CD14-positive monocyte (primary cell): ENCODE measurements at regions not wholly inside any gene's neighbourhood (a gene's known extent, or its start where the extent isn't known, plus 50 kb on each side); places are given as distances from the start of the nearest gene placed in this dataset.

Source experiments
- DNase-seq, 3 donors: peaks; one replicate each; pipeline ENCODE4 v3.0.0-alpha.2; 2011 to 2022
- H2AFZ ChIP-seq: 2 replicates; pipeline ENCODE4 v1.6.0; 2012; ENCODE audit warnings: mild to moderate bottlenecking, low read depth, low read length, inconsistent platforms; ENCODE audit not compliant: insufficient read depth, poor library complexity, severe bottlenecking
- H3K27ac ChIP-seq, 2 donors: 1 replicate in 1 of 2; 2 replicates in 1 of 2; pipeline ENCODE4 v1.5.1; 2012 to 2013; ENCODE audit warnings: low read length in 2 of 2, control low read depth in 1 of 2, inconsistent platforms in 1 of 2, low read depth in 1 of 2, mild to moderate bottlenecking in 1 of 2
- H3K27me3 ChIP-seq, 2 donors: one replicate each; pipeline versions ENCODE4 v1.6.0 to v1.6.1; 2011 to 2013; ENCODE audit warnings: low read length in 2 of 2; ENCODE audit not compliant: control insufficient read depth in 2 of 2, insufficient read depth in 2 of 2
- H3K36me3 ChIP-seq, 2 donors: replicated peaks in 1 of 2; 1 replicate in 1 of 2; 2 replicates in 1 of 2; pipeline versions ENCODE4 v1.5.1 to v1.6.1; 2012 to 2013; ENCODE audit warnings: low read length in 2 of 2, control low read depth in 1 of 2, inconsistent platforms in 1 of 2, mild to moderate bottlenecking in 1 of 2; ENCODE audit not compliant: insufficient read depth in 2 of 2, control insufficient read depth in 1 of 2
- H3K4me1 ChIP-seq, 2 donors: 1 replicate in 1 of 2; 2 replicates in 1 of 2; pipeline versions ENCODE4 v1.5.1 to v1.6.1; 2012 to 2013; ENCODE audit warnings: low read length in 2 of 2, control low read depth in 1 of 2, inconsistent platforms in 1 of 2, mild to moderate bottlenecking in 1 of 2, moderate library complexity in 1 of 2; ENCODE audit not compliant: insufficient read depth in 2 of 2, control insufficient read depth in 1 of 2
- H3K4me2 ChIP-seq: replicated peaks from 2 replicates; pipeline ENCODE3; 2012; ENCODE audit warnings: low read length, moderate library complexity, mild to moderate bottlenecking; ENCODE audit not compliant: poor library complexity, severe bottlenecking; ENCODE audit errors: extremely low read depth
- H3K4me3 ChIP-seq, 3 experiments: fragments of 200-600 bp in 1 of 3; sonication (generic) in 1 of 3; replicated peaks in 1 of 3; 1 replicate in 2 of 3; 2 replicates in 1 of 3; pipeline ENCODE4 v1.5.1; 2011 to 2013; ENCODE audit warnings: low read length in 3 of 3, mild to moderate bottlenecking in 3 of 3, control low read depth in 2 of 3, low read depth in 2 of 3, inconsistent platforms in 1 of 3, moderate library complexity in 1 of 3
- H3K79me2 ChIP-seq: 2 replicates; pipeline ENCODE4 v1.6.0; 2012; ENCODE audit warnings: mild to moderate bottlenecking, control low read depth, inconsistent platforms, low read length, moderate library complexity; ENCODE audit not compliant: insufficient read depth
- H3K9ac ChIP-seq: 2 replicates; pipeline ENCODE4 v1.6.0; 2017; ENCODE audit warnings: low read length, mild to moderate bottlenecking; ENCODE audit not compliant: insufficient read depth, poor library complexity, severe bottlenecking
- H3K9me3 ChIP-seq, 2 donors: replicated peaks in 1 of 2; 1 replicate in 1 of 2; 2 replicates in 1 of 2; pipeline versions ENCODE4 v1.5.1 to v1.6.1; 2012 to 2013; ENCODE audit warnings: low read length in 2 of 2, control low read depth in 1 of 2; ENCODE audit not compliant: control insufficient read depth in 1 of 2, insufficient read depth in 1 of 2
- H4K20me1 ChIP-seq: 2 replicates; pipeline ENCODE4 v1.6.0; 2012; ENCODE audit warnings: mild to moderate bottlenecking, low read length, control low read depth, moderate library complexity; ENCODE audit not compliant: insufficient read depth
- H3K27ac Mint-ChIP-seq, 7 donors: one replicate each; pipeline ENCODE4 v1.8.0; 2020; ENCODE audit warnings: mild to moderate bottlenecking in 7 of 7, mixed read lengths in 7 of 7, moderate library complexity in 6 of 7, inconsistent platforms in 2 of 7
- H3K27me3 Mint-ChIP-seq, 3 donors: one replicate each; pipeline ENCODE4 v1.8.0; 2021 to 2022; ENCODE audit warnings: low read depth in 3 of 3, mild to moderate bottlenecking in 3 of 3, mixed read lengths in 3 of 3, moderate library complexity in 3 of 3, inconsistent platforms in 1 of 3
- H3K36me3 Mint-ChIP-seq, 2 donors: one replicate each; pipeline ENCODE4 v1.8.0; 2020; ENCODE audit warnings: mixed read lengths in 2 of 2, inconsistent platforms in 1 of 2, mild to moderate bottlenecking in 1 of 2
- H3K4me1 Mint-ChIP-seq: one replicate; pipeline ENCODE4 v1.8.0; 2020; ENCODE audit warnings: mild to moderate bottlenecking, mixed read lengths
- H3K4me3 Mint-ChIP-seq, 2 donors: one replicate each; pipeline ENCODE4 v1.8.0; 2020; ENCODE audit warnings: mild to moderate bottlenecking in 2 of 2, mixed read lengths in 2 of 2, moderate library complexity in 1 of 2
- H3K9me3 Mint-ChIP-seq, 7 donors: one replicate each; pipeline ENCODE4 v1.8.0; 2020 to 2022; ENCODE audit warnings: mixed read lengths in 7 of 7, mild to moderate bottlenecking in 6 of 7, moderate library complexity in 6 of 7, inconsistent platforms in 2 of 7
- CTCF ChIP-seq: fragments of 200-600 bp; IDR thresholded peaks from one replicate; pipeline ENCODE4 v1.8.0; 2022; ENCODE audit warnings: antibody characterized with exemption, mild to moderate bottlenecking
- WGBS: methylation state at CpG from one replicate; pipeline ENCODE4 v1.1.5; 2013; ENCODE audit warnings: missing lambda C conversion rate; ENCODE audit not compliant: insufficient coverage; 5-methylcytosine and 5-hydroxymethylcytosine counted together
- intact Hi-C, 2 donors: fragments of 100-400 bp; cut with micrococcal nuclease; formaldehyde crosslinking; loops; one replicate each; pipeline versions ENCODE4 v1.15.0 to v1.15.1; 2023

GRCh38 chr4:148955564-148956297, 513.5 kb upstream of the NR3C2 start:
- no peak overlapping the region for H3K4me3 ChIP-seq
- Mint-ChIP-seq H3K4me3 (no peak overlapping the region), H3K9me3 (peaks cover 0 to 6% (median 0%) of the 10 kb centered on the region in 7 donors), H3K4me1 (no peaks in the 10 kb centered on the region), H3K27ac (no peak overlapping the region), H3K27me3 (no peaks in the 10 kb centered on the region), H3K36me3 (no peaks in the 10 kb centered on the region)
- H3K9ac ChIP-seq, result no peak overlapping the region
- no peaks in the 10 kb centered on the region for H4K20me1 ChIP-seq
- peaks cover 0 to 6% of the 10 kb centered on the region in 2 donors for H3K9me3 ChIP-seq
- no peaks in the 10 kb centered on the region for H3K4me1 ChIP-seq
- no CpG with 5 or more reads among the region's 1 CpG for WGBS
- intact Hi-C loops, result no loop called here
- H3K4me2 ChIP-seq, result no peak overlapping the region
- H3K36me3 ChIP-seq, result no peaks in the 10 kb centered on the region
- H3K27me3 ChIP-seq, result no peaks in the 10 kb centered on the region
- DNase-seq, result no peak
- no peak overlapping the region for H2AFZ ChIP-seq
- no peaks in the 10 kb centered on the region for H3K79me2 ChIP-seq
- TF ChIP-seq CTCF, result no peak
- no peak overlapping the region for H3K27ac ChIP-seq

- WGBS, result 91% methylated on average over 6 of the region's 7 CpGs
- H3K36me3 Mint-ChIP-seq, result no peaks in the 10 kb centered on the region
- no peaks in the 10 kb centered on the region for H3K36me3 ChIP-seq
- no peak overlapping the region for H3K9ac ChIP-seq
- peaks cover 0 to 3% of the 10 kb centered on the region in 2 donors for H3K9me3 ChIP-seq
- H3K27ac ChIP-seq, result no peak overlapping the region
- no peak for TF ChIP-seq CTCF
- H3K27ac Mint-ChIP-seq, result no peak overlapping the region
- intact Hi-C loops, result no loop called here
- peaks cover 0 to 6% (median 0%) of the 10 kb centered on the region in 7 donors for H3K9me3 Mint-ChIP-seq
- no peaks in the 10 kb centered on the region for H3K4me1 ChIP-seq
- H4K20me1 ChIP-seq, result no peaks in the 10 kb centered on the region
- H3K4me1 Mint-ChIP-seq, result no peaks in the 10 kb centered on the region
- no peaks in the 10 kb centered on the region for H3K79me2 ChIP-seq
- no peak overlapping the region for H3K4me2 ChIP-seq
- no peak overlapping the region for H2AFZ ChIP-seq
- DNase-seq, result no peak
- H3K4me3 Mint-ChIP-seq, result no peak overlapping the region
- H3K27me3 ChIP-seq, result no peaks in the 10 kb centered on the region
- H3K4me3 ChIP-seq, result no peak overlapping the region
- peaks cover 0 to 1% (median 0%) of the 10 kb centered on the region in 3 donors for H3K27me3 Mint-ChIP-seq
Observed at GRCh38 chr4:148954011-148954749, 512.0 kb upstream of the NR3C2 start.
